NCI-H2196 treated with DMSO at 0.1 percent for 48 hours (cell line): ENCODE measurements at regions not wholly inside any gene's neighbourhood (a gene's known extent, or its start where the extent isn't known, plus 50 kb on each side); places are given as distances from the start of the nearest gene placed in this dataset.

ENCODE experiments used
- DNase-seq: peaks from one replicate; lab custom pipeline; 2025; ENCODE audit not compliant: unreplicated experiment; lab: John Stamatoyannopoulos, UW

GRCh38 chr2:164186591-164186990 lies 434.7 kb downstream of the GRB14 start:
- peak; percentile 5 for DNase-seq

- DNase-seq = no peak
Observed at GRCh38 chr2:164182116-164182627, 439.1 kb downstream of the GRB14 start.

- no peak for DNase-seq
Observed at GRCh38 chr2:164178835-164179465, 442.3 kb downstream of the GRB14 start.

GRCh38 chr2:164164602-164165001 lies 428.8 kb upstream of the FIGN start:
- no peak for DNase-seq

- DNase-seq = no peak
Observed at GRCh38 chr2:164155558-164155957, 419.8 kb upstream of the FIGN start.

- no peak for DNase-seq
Observed at GRCh38 chr2:164151522-164151921, 415.7 kb upstream of the FIGN start.

- DNase-seq = no peak
Observed at GRCh38 chr2:164150604-164151003, 414.8 kb upstream of the FIGN start.

GRCh38 chr2:164146441-164146840 lies 410.6 kb upstream of the FIGN start:
- no peak for DNase-seq

- no peak for DNase-seq
Observed at GRCh38 chr2:164145093-164145987, 409.5 kb upstream of the FIGN start.

GRCh38 chr2:164143183-164143930 lies 407.5 kb upstream of the FIGN start:
- DNase-seq = no peak

- no peak for DNase-seq
Observed at GRCh38 chr2:164142755-164143154, 406.9 kb upstream of the FIGN start.

GRCh38 chr2:164141271-164141670 lies 405.5 kb upstream of the FIGN start:
- DNase-seq = no peak

- DNase-seq = no peak
Observed at GRCh38 chr2:164138750-164139149, 402.9 kb upstream of the FIGN start.

- DNase-seq = no peak
Observed at GRCh38 chr2:164134336-164134735, 398.5 kb upstream of the FIGN start.

- DNase-seq = no peak
Observed at GRCh38 chr2:164127971-164128527, 392.2 kb upstream of the FIGN start.

GRCh38 chr2:164126960-164127660 lies 391.3 kb upstream of the FIGN start:
- DNase-seq = no peak

GRCh38 chr2:164115806-164116205 lies 380.0 kb upstream of the FIGN start:
- no peak for DNase-seq

- DNase-seq = no peak
Observed at GRCh38 chr2:164114937-164115336, 379.1 kb upstream of the FIGN start.

- no peak for DNase-seq
Observed at GRCh38 chr2:164112105-164112504, 376.3 kb upstream of the FIGN start.

GRCh38 chr2:164110515-164110914 lies 374.7 kb upstream of the FIGN start:
- DNase-seq = no peak

- no peak for DNase-seq
Observed at GRCh38 chr2:164109006-164109405, 373.2 kb upstream of the FIGN start.
